ENCODE measurements at regions not wholly inside any gene's neighbourhood (a gene's known extent, or its start where the extent isn't known, plus 50 kb on each side); places are given as distances from the start of the nearest gene placed in this dataset.

DNA sequence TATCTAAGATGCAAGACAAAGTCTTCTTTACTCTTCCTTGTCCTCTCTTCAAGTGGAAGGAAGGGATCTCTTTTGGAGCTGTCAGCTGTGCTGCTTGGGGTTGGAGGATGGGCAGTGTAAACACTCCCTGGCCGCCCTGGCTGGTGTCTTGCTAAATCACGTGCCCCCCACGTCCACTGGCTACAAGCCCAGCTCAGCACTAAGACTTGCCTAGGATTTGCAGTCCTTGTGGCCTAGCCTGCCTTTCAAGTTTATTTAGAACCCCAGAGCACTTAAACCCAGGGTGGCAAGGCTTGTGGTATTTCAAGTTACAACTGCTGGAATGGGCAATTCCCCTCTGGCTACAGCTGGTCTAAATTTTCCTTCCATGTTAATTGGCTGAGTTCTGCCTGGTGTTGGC lies 272.4 kb upstream of the MYO3A start:
- DNase-seq, result no peak

DNA sequence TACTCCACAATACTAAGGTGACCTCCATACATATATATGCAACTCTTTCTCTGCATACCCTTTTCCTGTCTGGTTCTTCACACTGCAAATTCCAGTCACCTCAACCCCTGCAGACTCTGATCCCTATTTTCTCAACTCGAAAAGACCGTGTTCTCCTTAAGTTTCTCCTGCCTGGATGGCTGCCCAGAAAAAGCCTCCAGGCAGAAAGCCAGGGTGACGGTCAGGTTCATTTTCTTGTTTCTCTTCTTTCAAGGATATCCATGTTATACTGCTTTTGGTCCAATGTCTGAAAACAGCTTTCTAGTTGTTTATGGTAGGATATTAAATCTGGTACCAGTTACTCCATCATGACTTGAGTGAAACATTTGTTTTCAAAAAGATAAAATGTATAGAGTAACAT lies 267.8 kb upstream of the MYO3A start:
- no peak for DNase-seq

DNA sequence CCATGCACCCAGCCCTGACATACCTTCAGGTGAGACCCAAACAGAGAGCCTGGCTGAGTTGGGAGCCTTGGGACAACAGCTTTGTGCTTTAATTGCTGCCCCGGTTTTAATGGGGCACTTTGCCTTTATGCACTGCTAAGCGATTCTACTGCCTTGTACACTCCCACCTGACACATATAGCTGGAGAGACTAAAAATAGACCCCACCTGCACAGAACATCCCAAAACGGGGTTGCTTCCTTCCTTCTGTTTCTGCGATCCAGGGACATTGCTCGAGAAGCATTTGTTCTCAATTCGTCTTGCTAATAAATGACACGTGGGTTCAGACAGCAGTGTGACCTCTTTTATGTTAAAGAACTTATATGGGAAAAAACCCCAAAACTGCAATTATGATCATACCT lies 258.8 kb upstream of the MYO3A start:
- no peak for DNase-seq

DNA sequence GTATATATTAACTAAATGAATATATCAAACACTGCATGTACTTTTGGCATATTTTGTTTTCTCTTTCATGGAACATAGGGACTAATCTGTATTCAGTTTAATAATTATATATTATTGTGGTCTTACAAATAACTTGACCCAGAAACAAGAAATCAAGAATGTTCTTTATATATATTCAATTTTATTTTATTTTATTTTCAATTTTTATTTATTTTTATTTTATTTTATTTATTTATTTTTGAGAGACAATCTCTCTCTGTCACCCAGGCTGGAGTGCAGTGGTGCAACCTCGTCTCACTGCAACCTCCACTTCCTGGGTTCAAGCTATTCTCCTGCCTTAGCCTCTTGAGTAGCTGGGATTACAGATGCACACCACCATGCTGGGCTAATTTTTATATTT lies 258.4 kb upstream of the MYO3A start:
- no peak for DNase-seq

DNA sequence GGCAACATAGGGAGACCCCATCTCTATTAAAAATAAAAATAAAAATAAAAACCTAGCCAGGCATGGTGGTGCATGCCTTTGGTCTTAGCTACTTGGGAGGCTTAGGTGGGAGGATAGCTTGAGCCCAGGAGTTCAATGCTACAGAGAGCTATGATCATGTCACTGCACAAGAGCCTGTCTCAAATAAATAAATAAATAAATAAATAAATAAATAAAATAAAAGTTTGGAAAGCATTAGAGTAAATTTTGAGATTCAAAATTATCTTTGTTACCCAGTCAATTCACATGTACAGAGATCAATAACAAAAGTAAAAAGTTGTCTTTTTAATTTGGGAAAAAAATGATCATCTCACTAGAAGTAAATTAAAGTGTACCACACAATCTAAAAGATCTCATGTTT lies 255.8 kb upstream of the MYO3A start:
- DNase-seq, result no peak

DNA sequence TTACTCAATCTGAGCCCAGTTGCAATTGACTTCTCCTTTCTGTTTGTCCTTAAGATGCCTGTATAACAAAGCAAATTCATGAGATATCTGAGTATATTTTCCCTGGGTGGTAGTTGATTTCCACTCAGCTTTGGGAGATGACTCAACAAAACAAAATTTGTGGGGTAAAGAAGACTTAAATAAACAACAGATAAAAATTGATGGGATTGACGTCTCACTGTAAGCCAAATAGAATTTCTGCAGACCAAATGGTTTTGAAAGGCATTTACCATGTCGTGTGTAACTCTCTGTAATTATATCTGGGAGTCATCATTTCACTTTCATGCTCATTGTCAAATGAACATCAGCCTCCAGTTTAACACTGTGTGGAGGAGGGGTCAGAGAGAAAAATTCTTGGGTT lies 255.4 kb upstream of the MYO3A start:
- DNase-seq, result no peak

DNA sequence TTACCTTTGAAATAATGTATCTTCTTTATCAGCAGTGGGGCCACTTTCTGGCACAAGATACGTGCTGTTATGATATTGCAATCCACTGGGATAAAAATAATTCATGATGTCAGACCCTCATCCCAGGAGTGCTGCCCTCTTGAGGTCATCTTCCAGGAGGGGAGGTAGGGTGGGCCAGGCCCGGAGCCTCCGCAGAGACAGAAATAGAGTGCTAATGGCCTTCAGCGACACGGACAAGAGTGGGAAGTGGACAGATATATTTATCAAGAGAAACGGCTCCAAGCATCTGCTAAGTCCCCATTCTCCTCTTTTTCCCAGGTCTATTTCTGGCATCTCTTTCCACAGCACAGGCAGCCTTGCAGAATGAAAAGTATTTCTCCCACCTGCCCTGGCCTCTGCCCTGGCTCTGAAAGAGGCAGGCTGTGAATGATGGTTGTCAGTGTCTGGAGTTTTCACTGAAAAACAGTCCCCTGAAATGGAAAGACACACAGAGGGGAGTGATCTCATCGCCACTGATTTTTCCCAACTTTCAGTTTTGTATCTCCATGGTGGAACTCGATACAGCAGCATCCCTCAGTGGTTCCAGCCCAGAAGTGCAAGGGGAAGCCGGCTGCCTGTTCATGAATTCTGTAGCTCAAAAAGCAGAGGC lies 251.7 kb upstream of the MYO3A start:
- no peak for DNase-seq

DNA sequence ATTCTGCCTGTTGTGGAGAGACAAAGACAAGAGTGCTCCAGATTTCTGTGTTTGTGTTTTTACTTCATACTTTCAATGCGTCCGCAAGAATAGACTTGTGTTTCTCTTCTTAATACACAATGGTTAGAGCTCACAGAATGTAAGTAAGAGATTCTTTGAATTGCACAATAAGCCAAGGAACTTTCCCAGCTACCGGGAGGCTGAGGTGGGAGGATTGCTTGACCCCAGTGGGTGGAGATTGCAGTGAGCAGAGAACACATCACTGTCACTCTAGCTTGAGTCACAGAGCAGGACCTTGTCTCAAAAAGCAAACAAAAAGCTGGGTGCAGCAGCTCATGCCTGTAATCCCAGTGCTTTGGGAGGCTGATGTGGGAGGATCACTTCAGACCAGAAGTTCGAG lies 250.7 kb upstream of the MYO3A start:
- DNase-seq, result no peak

DNA sequence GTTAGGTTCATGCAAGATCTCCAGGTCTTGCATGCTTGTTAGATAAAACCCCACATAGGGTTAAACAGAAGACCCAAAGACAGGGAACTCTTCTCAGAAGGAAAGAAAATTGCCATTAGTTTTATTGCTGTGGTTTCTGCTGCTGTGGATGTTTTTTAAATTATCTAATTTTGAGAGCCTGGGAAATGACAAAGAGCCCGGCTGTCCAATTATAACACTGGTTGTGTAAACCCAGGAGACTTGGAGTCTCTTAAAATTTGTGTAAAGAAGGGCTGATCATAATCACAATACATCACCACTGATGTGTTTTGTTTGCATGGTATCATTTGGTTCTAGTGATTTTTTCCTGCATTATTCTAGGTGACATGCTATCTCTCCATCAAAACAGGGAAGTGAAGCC lies 246.5 kb upstream of the MYO3A start:
- no peak for DNase-seq

DNA sequence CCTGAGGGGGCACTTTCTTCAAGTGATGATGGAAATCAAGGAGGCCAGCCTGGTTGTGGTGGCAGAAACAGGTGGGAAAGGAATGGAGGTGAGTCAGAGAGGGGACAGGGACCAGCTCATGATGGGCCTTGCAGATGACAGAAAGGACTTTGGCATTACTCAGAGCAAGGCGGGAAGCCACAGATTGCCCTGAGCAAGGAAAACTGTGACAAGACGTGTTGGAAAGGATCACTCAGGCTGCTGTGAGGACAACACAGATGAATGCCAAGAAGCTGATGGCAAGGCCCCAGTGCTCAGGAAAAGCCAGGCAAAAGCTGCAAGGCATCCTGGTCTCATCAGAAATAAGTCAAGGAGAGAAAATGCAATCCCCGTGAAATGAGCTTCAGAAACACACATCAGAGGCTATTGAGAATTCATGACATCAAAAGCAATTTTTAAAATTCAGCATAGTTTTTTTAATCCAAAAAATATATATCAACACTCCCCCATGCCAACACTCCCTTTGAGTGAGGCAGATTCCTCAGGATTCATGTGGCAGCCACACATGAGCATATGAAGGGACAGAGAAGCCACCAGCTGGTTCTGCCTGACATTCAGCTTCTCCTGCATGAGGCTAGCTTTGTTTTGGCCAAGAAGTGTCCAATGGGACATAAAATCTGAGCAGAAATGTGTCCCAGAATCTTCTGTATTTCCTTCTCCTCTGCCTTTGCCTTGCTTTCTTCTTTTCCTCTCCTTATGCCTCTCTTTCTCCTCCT lies 244.5 kb upstream of the MYO3A start:
- no peak for DNase-seq

DNA sequence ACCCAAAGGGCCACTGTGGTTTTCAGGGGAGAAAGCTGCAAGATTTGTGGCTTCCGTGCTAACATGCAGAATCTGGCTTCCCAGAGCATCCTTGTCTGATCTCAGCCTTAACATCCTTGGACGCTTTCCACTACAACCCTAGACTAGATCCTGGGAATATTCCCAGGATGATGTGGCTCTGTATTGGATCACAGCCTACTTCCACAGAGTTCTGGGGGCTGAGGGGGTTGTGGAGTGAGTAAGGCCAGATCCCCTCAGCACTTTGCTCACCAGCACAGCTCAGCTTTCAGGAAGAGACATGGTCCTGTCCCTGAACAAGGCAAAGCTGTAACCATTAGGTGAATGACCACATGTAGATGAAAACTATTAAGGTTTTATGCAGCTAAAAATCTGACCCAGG lies 241.3 kb upstream of the MYO3A start:
- DNase-seq, result no peak

DNA sequence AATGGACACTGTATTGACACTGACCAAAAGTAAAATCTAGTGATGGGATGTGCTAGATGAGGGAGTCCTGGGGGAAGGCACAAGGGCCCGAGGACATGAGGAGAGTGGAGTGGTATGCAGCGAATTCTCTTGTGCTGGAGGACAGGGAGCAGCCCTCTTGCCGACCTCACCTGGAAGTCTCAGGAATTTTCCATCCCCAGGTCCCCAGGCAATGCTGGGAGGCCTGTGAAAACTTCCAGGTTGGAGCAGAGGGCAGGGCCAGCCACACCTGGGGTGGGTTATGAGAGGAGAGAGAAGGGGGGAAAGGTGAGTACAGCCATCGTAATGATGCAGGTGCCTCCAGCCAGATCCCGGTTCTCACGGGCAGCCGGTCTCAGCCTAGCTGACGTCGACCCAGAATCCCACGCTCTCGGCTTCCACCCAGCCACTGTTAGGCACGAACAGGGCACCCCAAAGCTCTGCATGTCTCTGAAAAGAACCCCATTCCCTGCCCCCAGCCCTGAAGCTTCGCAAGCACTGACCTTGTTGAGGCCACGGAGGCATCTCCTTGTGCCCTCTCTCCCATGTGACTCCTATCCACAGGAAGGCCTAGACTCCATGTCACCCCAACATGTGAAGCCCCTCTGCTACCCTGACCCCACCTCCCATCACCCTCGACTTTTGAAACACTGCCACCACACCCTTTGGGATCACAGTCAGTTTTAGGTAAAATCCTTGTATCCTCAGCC lies 239.7 kb upstream of the MYO3A start:
- no peak for DNase-seq

DNA sequence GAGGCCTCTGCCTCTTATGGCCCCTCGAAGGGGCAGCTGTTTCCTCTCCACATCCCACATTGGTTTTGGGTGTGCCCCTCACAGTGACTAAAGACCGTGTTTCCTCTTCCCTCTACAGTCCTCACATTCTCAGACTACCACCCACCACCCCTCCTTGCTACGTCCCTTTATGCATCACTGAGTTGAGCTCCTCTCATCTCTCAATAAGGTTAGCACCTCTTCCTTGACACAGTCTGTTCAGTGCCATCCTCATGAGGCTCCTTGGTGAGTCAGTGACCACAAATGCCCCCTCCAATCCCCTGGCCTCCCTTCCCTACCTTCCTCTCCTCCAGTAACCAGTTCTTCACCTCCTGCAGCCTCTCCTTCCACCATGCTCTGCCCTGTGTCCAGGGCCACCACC lies 239.1 kb upstream of the MYO3A start:
- no peak for DNase-seq

DNA sequence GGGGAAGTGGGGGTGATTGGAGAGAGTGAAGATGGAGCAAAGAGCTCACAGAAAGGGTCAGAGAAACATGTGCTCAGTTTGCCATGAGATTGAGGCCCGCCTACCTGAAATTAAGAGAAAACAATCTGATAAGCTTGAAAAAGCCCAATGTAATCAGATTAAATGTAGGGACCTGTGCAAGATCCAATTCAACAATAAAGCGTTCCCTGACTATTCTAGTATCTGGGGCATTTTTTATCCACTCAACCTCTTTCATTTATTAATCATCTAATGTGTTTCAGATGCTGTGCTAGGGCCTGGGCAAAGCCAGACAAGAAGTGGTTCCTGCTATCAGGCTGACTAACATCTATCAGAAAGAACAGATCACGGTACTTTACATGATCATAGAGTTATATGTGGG lies 238.4 kb upstream of the MYO3A start:
- no peak for DNase-seq

DNA sequence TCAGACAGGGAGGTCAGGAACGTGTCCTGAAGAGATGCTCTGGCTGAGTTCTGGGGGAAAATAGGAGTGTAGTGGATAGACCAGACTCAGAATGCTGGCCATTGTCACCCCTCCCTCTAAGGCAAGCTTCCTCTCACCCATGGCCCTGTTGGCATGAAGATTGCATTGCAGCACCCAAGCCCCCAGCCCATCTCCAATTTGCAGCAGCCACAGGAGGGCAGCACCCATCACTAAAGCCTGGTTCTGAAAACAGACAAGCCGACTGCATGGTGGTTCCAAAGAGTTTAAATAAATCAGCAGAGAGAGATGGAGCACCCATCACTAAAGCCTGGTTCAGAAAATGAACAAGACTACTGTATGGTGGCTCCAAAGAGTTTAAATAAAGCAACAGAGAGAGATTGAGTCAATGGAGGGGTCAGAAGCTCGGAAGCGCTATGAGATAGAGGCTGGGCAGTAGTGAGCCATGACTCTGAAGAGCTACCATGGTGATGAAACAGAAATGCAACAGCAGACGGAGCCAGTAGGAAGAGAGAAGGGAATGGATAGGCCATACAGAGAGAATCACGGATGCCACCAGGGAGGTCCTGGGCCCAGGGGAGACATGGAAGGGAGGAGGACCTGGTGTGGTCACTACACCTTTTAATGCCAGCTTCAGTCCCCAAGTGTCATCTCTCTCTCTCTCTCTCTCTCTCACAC lies 237.9 kb upstream of the MYO3A start:
- no peak for DNase-seq

DNA sequence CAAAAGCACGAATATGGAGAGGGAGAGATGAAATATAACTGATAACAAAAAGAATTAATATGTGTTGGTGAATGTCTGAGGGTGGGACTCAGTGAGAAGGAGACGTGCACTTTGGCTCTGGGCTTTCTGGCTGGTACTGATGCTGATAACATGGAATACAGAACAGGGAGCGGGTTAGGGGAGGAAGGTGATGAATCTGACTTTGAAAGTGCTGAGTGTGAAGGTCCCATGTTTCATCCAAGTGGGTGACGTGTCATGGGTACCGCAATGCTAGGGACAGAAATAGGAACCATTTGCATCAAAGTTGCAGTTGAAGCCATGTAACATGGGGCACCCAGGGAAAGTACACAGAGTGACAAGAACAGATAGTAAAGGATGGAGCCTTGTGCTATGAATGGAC lies 236.6 kb upstream of the MYO3A start:
- DNase-seq, result no peak

DNA sequence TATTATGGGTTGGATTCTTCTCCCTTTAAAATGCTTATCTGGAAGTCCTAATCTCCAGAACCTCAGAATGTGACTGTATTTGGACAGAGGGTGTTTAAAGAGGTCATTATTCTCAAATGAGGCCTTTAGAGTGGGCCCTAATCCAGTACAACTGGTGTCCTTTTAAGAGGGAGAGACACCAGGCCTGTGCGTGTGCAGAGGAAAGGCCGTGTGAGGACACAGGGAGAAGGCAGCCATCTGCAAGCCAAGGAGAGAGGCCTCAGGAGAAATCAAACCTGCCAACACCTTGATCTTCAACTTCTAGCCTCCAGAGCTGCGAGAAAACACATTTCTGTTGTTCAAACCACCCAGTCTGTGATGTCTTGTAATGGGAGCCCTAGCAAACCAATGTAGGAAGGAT lies 235.4 kb upstream of the MYO3A start:
- DNase-seq, result no peak

DNA sequence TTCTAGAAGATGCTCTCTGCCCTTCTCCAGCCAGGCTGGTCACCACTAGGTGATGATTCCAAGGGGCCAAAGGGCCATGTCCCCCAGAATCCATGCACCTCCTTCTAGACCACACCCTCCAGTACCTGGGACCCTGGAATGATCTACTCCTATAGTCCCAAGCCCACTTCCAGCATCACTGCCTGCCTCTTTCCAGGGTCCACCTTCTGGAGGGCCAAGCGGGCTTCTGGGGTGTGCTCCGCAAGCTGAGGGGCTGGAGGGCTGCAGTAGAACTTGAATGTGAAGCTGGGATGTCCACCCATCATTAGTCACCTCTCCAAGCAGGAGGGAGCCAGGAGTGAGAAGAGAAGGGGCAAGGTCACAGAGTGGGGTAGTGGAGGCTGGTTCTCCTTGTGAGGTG lies 234.4 kb upstream of the MYO3A start:
- DNase-seq, result no peak

DNA sequence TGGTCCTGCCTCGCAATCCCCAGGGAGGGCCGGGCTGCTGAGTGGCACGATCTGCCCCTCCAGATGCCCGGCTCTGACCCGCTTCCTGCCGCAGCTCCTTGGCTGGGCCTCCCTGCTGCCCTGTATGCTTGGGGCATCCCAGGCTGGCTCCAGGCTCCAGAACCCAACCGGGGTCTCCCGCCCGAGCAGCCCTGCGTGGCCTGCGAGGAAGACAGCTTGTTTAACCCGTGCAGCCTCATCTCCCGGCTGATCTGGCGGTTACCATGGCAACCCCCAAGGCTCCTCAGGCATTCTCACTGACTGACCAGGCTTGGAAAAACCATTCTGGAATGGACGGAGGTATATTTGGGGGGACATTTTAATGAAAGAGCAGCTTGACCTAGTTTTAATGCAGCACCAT lies 232.4 kb upstream of the MYO3A start:
- no peak for DNase-seq

DNA sequence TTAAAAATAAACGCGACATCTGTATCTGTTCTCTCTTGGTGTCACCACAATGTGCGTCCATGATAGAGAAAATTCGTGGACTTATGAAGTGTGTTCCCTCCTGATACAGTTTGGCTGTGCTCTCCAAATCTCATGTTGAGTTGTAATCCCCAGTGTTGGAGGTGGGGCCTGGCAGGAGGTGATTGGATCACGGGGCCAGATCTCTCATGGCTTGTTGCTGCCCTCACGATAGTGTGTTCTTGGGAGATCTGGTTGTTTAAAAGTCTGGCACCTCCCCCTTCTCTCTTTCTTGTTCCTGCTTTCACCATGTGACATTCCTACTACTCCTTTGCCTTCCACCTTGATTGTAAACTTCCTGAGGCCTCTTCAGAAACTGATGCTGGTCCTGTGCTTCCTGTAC lies 229.4 kb upstream of the MYO3A start:
- DNase-seq, result no peak

DNA sequence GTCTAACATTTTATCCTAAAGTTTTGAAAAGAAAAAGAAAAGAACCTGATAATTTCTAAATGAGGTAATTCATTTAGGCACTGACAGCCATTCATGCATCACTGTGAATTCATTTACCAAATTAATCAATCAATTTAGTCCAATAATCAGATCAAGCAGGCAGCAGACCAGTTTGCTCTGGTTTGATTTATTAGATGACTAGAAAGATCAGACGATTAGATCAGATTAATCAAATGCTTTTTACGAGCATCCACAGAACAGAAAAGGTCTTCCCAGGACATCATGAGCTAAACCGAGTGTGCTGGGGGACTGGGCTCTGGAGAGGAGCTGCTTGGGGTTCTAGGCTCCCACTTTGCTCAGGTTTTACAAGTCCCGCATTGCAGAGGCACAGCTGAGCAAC lies 226.5 kb upstream of the MYO3A start:
- no peak for DNase-seq

DNA sequence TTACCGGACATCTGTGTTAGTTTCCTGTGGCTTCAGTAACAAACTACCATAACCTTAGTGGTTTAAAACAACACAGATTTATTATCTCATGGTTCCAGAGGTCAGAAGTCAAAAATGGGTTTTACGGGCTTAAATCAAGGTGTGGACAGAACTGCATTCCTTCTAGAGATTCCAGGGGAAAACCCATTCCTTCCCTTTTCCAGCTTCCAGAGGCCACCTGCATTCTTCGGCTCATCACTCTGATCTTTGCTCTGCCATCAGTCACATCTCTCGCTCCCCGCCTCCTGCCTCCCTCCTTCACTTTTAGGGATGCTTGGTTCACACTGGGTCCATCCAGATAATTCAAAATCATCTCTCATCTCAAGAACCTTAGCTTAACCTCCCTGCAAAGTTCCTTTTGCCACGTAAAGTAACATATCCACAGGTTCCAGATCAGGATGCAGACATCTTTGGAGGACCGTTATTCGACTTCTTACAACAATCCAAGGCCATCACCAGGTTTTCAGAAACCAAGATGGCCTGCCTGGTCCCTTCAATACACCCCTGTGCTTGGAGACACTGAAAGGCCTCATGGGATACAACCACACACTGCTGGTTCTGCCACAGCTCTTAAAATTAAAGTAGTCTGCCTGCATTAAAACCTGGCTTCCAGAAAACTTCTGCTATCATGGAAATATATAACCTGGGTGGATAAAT lies 225.9 kb upstream of the MYO3A start:
- DNase-seq, result no peak

DNA sequence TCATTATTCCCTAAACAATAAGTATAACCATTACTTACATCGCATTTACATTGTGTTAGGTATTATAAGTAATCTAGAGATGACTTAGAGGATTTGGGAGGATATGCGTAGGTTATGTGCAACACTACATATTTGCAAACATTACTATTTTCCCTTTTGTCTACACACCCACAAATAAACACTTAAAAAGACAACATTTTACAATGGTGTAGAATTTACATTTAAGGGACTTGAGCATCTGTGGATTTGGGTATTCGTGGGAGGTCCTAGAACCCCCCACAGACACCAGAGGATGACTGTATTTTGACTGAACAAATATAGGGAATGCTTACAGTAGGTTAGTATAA lies 220.2 kb upstream of the MYO3A start:
- DNase-seq, result no peak
